Fibroblast of lung (primary cell): ENCODE measurements at regions not wholly inside any gene's neighbourhood (a gene's known extent, or its start where the extent isn't known, plus 50 kb on each side); places are given as distances from the start of the nearest gene placed in this dataset.

Source experiments
- CTCF ChIP-seq, 2 donors: IDR thresholded peaks in 1 of 2; conservative IDR thresholded peaks in 1 of 2; 1 replicate in 1 of 2; 2 replicates in 1 of 2; pipeline ENCODE4 v1.5.1; 2011 to 2012; ENCODE audit warnings: low read length in 2 of 2, control low read depth in 1 of 2, inconsistent platforms in 1 of 2, low read depth in 1 of 2, mild to moderate bottlenecking in 1 of 2
- EZH2 ChIP-seq: IDR thresholded peaks from 2 replicates; pipeline ENCODE4 v1.5.1; 2012; ENCODE audit warnings: low read length, control low read depth, mild to moderate bottlenecking; ENCODE audit errors: missing control alignments

GRCh38 chr2:212682937-212683336, 144.3 kb upstream of the ERBB4 start:
- TF ChIP-seq CTCF (conservative IDR thresholded peaks at IDR 0.05 in 1 of 2, IDR thresholded peaks at IDR 0.05 in 1 of 2; ENCODE audit: low read depth in 1 of 2, low read length in 2 of 2) (no peak), EZH2 (no peak)
